Mesendoderm (in vitro differentiated cells): ENCODE measurements at regions not wholly inside any gene's neighbourhood (a gene's known extent, or its start where the extent isn't known, plus 50 kb on each side); places are given as distances from the start of the nearest gene placed in this dataset.

Experiments used
- DNase-seq: peaks from one replicate; pipeline ENCODE4 v3.0.0; 2013
- H2AK5ac ChIP-seq: 2 replicates; pipeline ENCODE4 v1.6.1; 2013; ENCODE audit warnings: low read length, inconsistent platforms
- H2BK120ac ChIP-seq: 2 replicates; pipeline ENCODE4 v1.6.1; 2013; ENCODE audit warnings: low read depth, mild to moderate bottlenecking, low read length, moderate library complexity, mixed read lengths
- H2BK15ac ChIP-seq: replicated peaks from 2 replicates; pipeline ENCODE4 v1.6.1; 2013; ENCODE audit warnings: low read depth, mild to moderate bottlenecking, moderate library complexity
- H2BK5ac ChIP-seq: 2 replicates; pipeline ENCODE4 v1.6.1; 2013; ENCODE audit warnings: low read length, inconsistent platforms
- H3K18ac ChIP-seq: 2 replicates; pipeline ENCODE4 v1.6.1; 2013; ENCODE audit warnings: mild to moderate bottlenecking, low read length, mixed read lengths
- H3K23ac ChIP-seq: one replicate; pipeline ENCODE4 v1.6.1; 2013; ENCODE audit warnings: low read length
- H3K27ac ChIP-seq: 2 replicates; pipeline ENCODE4 v1.5.1; 2013; ENCODE audit warnings: low read depth, mild to moderate bottlenecking, inconsistent platforms, low read length, moderate library complexity
- H3K27me3 ChIP-seq: 2 replicates; pipeline ENCODE4 v1.6.1; 2013; ENCODE audit warnings: low read length, control low read depth, mild to moderate bottlenecking, inconsistent platforms; ENCODE audit not compliant: insufficient read depth, poor library complexity
- H3K36me3 ChIP-seq: 2 replicates; pipeline ENCODE4 v1.6.1; 2013; ENCODE audit warnings: low read length, inconsistent platforms; ENCODE audit not compliant: control insufficient read depth, insufficient read depth
- H3K4ac ChIP-seq: one replicate; pipeline ENCODE4 v1.6.1; 2013; ENCODE audit warnings: low read depth, mild to moderate bottlenecking, low read length, moderate library complexity
- H3K4me1 ChIP-seq: 2 replicates; pipeline ENCODE4 v1.6.1; 2013; ENCODE audit warnings: low read depth, low read length, inconsistent platforms; ENCODE audit not compliant: control insufficient read depth
- H3K4me2 ChIP-seq: 2 replicates; pipeline ENCODE4 v1.6.1; 2013; ENCODE audit warnings: low read length
- H3K4me3 ChIP-seq: 2 replicates; pipeline ENCODE4 v1.5.1; 2013; ENCODE audit warnings: mild to moderate bottlenecking, low read length
- H3K56ac ChIP-seq: one replicate; pipeline ENCODE4 v1.6.1; 2013; ENCODE audit warnings: low read length
- H3K79me1 ChIP-seq: 2 replicates; pipeline ENCODE4 v1.6.1; 2013; ENCODE audit warnings: low read length, inconsistent platforms
- H3K79me2 ChIP-seq: 2 replicates; pipeline ENCODE4 v1.6.1; 2013; ENCODE audit warnings: mild to moderate bottlenecking, low read length; ENCODE audit not compliant: control insufficient read depth, insufficient read depth
- H3K9ac ChIP-seq: 2 replicates; pipeline ENCODE4 v1.6.1; 2013; ENCODE audit warnings: low read length, inconsistent platforms
- H4K5ac ChIP-seq: one replicate; pipeline ENCODE4 v1.6.1; 2013; ENCODE audit warnings: low read length
- H4K8ac ChIP-seq: one replicate; pipeline ENCODE4 v1.6.1; 2013; ENCODE audit warnings: low read depth, mild to moderate bottlenecking, control low read depth, low read length, moderate library complexity
- WGBS: extraction: QIAGEN DNeasy Blood & Tissue Kit; methylation state at CpG from one replicate; pipeline ENCODE4 v1.1.7; 2013; ENCODE audit warnings: low lambda C conversion rate, missing lambda C conversion rate; ENCODE audit not compliant: insufficient coverage; ENCODE audit errors: extremely low coverage; 5-methylcytosine and 5-hydroxymethylcytosine counted together

DNA sequence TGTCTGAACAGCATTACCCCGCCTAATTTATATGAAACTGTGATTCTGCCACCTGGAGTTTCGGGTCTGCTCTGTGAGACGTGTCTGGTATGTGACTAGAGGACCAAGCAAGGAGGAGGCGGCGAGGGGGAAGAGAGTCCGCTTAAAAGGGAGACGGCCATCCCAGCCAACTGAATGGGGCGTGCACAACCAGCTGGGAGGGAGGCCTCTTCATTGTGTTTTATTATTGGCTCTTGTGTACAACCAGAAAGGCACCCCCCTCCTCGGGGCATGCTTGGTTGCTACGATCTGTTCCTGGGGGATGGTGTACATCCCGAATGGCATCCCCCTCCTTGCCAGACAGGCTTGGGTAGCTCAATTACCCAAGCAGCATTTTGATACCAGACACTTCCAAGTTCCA is 384.5 kb upstream of the SALL1 start:
- no peak overlapping the region for H2BK15ac ChIP-seq
- no peaks in the 10 kb centered on the region for H3K79me2 ChIP-seq
- no peak overlapping the region for H3K56ac ChIP-seq
- H3K18ac ChIP-seq, result no peak overlapping the region
- H4K8ac ChIP-seq, result no peak overlapping the region
- H2BK120ac ChIP-seq, result no peak overlapping the region
- H3K9ac ChIP-seq, result no peak overlapping the region
- H4K5ac ChIP-seq, result no peak overlapping the region
- H3K4me2 ChIP-seq, result no peak overlapping the region
- H3K79me1 ChIP-seq, result no peaks in the 10 kb centered on the region
- no peak overlapping the region for H3K4me3 ChIP-seq
- no peak for DNase-seq
- no peak overlapping the region for H3K23ac ChIP-seq
- no peaks in the 10 kb centered on the region for H3K36me3 ChIP-seq
- H3K27ac ChIP-seq, result no peak overlapping the region
- no peak overlapping the region for H2AK5ac ChIP-seq
- peaks cover 5% of the 10 kb centered on the region for H3K4me1 ChIP-seq
- no peak overlapping the region for H3K4ac ChIP-seq
- no peaks in the 10 kb centered on the region for H3K27me3 ChIP-seq
- WGBS, result no CpG with 5 or more reads among the region's 11 CpGs
- H2BK5ac ChIP-seq, result no peak overlapping the region

DNA sequence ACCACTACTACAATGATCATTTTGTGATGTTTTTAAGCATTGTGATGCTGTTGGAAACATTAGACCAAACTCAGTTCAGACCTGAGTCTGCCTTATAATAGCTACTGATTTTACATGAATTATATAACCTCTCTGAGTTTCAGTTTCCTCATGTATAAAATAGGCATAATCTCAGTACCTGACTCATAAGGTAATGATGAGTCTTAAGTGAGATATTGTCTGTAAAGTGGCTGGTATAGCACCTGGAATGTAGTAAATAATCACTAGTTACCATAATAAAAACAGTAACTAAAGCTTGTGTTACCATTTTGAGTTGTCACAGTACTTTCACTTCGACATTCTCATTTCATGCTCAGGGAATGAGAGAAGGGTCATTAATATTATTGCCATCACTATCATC is 381.5 kb upstream of the SALL1 start:
- H3K79me2 ChIP-seq, result no peaks in the 10 kb centered on the region
- H3K79me1 ChIP-seq, result no peaks in the 10 kb centered on the region
- H2BK5ac ChIP-seq, result no peak overlapping the region
- no peak overlapping the region for H3K27ac ChIP-seq
- H2BK15ac ChIP-seq, result no peak overlapping the region
- no peaks in the 10 kb centered on the region for H3K27me3 ChIP-seq
- no peaks in the 10 kb centered on the region for H3K36me3 ChIP-seq
- H4K5ac ChIP-seq, result no peak overlapping the region
- H3K56ac ChIP-seq, result no peak overlapping the region
- H3K4ac ChIP-seq, result no peak overlapping the region
- no CpG with 5 or more reads among the region's 1 CpG for WGBS
- H3K23ac ChIP-seq, result no peak overlapping the region
- no peaks in the 10 kb centered on the region for H3K4me1 ChIP-seq
- no peak overlapping the region for H2BK120ac ChIP-seq
- H3K18ac ChIP-seq, result no peak overlapping the region
- H3K4me3 ChIP-seq, result no peak overlapping the region
- no peak for DNase-seq
- H4K8ac ChIP-seq, result no peak overlapping the region
- no peak overlapping the region for H3K4me2 ChIP-seq
- no peak overlapping the region for H2AK5ac ChIP-seq
- H3K9ac ChIP-seq, result no peak overlapping the region

DNA sequence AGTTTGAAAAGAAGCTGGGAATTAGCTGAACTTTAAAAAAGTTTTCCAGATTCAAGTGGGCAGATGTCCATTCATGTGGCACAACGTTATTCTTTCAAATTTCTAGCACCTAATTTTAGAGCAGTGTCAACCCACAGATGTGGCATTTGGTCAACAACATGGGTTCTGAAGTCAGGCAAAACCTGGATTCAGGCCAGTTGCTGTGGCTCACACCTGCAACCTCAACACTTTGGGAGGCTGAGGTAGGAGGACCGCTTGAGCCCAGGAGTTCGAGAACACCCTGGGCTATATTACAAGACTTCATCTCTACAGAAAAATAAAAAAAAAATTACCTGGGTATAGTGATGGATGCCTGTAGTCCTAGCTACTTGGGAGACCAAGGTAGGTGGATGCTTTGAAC is 380.2 kb upstream of the SALL1 start:
- Histone ChIP-seq H2BK5ac (no peak overlapping the region), H3K79me2 (no peaks in the 10 kb centered on the region), H3K79me1 (no peaks in the 10 kb centered on the region), H2AK5ac (no peak overlapping the region), H2BK15ac (no peak overlapping the region), H3K4me1 (peaks cover 5% of the 10 kb centered on the region), H3K4ac (no peak overlapping the region), H3K56ac (no peak overlapping the region), H3K18ac (peak overlapping the region; percentile 51), H4K5ac (no peak overlapping the region), H3K36me3 (no peaks in the 10 kb centered on the region), H3K23ac (no peak overlapping the region), H3K4me2 (no peak overlapping the region), H3K27me3 (no peaks in the 10 kb centered on the region), H2BK120ac (no peak overlapping the region), H3K9ac (no peak overlapping the region), H3K4me3 (no peak overlapping the region), H4K8ac (no peak overlapping the region), H3K27ac (no peak overlapping the region)
- no CpG with 5 or more reads among the region's 3 CpGs for WGBS
- no peak for DNase-seq

DNA sequence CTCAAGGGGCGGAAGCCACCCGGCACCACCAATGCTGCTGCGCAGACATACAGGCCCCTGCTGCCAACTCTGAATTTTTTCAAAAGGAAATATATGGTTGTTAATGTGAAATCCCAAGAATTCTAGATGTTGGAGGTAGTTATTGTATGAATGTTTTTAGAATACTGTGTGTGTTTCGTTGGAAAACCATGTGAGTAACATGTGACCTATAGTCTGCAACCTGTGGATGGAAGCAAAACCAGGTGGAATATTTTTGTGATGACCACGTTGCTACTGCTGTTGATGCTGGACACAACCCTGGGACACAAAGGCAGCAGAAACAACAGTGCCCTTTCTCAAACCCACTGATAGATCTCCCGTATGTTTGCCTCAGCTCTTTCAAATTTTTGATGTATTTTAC is 376.3 kb upstream of the SALL1 start:
- H3K4me2 ChIP-seq, result no peak overlapping the region
- H3K56ac ChIP-seq, result no peak overlapping the region
- H3K79me2 ChIP-seq, result no peaks in the 10 kb centered on the region
- no peak overlapping the region for H3K27ac ChIP-seq
- H3K4me3 ChIP-seq, result no peak overlapping the region
- H3K4ac ChIP-seq, result peak overlapping the region; percentile 66
- H2BK120ac ChIP-seq, result peak overlapping the region; percentile 3
- H2AK5ac ChIP-seq, result no peak overlapping the region
- H3K27me3 ChIP-seq, result no peaks in the 10 kb centered on the region
- peaks cover 8% of the 10 kb centered on the region for H3K4me1 ChIP-seq
- H2BK5ac ChIP-seq, result no peak overlapping the region
- no peak for DNase-seq
- H4K8ac ChIP-seq, result no peak overlapping the region
- peak overlapping the region; percentile 82 for H3K18ac ChIP-seq
- no peaks in the 10 kb centered on the region for H3K79me1 ChIP-seq
- H3K9ac ChIP-seq, result no peak overlapping the region
- no peak overlapping the region for H2BK15ac ChIP-seq
- 100% methylated on average over 1 of the region's 6 CpGs for WGBS
- no peak overlapping the region for H3K23ac ChIP-seq
- H4K5ac ChIP-seq, result no peak overlapping the region
- no peaks in the 10 kb centered on the region for H3K36me3 ChIP-seq

DNA sequence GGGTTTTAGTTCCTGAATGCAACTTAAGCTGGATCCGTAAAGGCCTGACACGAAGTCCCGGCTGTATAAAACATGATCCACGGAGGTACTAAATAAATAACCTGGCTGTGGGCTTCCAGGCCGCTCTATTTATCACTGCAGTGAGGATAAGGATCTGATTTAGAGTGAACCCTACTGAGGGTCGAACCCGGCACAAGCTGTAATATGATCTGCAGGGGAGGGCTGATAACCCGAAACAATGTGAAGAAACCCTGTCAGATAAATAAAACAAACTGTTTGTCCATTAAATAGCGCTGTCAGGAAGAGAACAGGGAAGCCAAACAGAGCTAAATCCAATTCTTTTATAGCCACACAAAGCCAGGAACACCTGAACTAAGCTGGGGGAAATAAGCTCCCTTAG is 375.6 kb upstream of the SALL1 start:
- Histone ChIP-seq H2BK15ac (peak overlapping the region; percentile 79), H3K36me3 (no peaks in the 10 kb centered on the region), H2AK5ac (no peak overlapping the region), H2BK120ac (peak overlapping the region; percentile 3), H2BK5ac (no peak overlapping the region), H3K9ac (no peak overlapping the region), H4K8ac (no peak overlapping the region), H3K4me2 (no peak overlapping the region), H3K4me1 (peaks cover 8% of the 10 kb centered on the region), H3K56ac (peak overlapping the region; percentile 43), H3K23ac (no peak overlapping the region), H3K27me3 (no peaks in the 10 kb centered on the region), H3K79me1 (no peaks in the 10 kb centered on the region), H4K5ac (no peak overlapping the region), H3K4me3 (no peak overlapping the region), H3K27ac (no peak overlapping the region), H3K4ac (no peak overlapping the region), H3K18ac (peak overlapping the region; percentile 82), H3K79me2 (no peaks in the 10 kb centered on the region)
- WGBS, result no CpG with 5 or more reads among the region's 9 CpGs
- DNase-seq, result peak; percentile 67

DNA sequence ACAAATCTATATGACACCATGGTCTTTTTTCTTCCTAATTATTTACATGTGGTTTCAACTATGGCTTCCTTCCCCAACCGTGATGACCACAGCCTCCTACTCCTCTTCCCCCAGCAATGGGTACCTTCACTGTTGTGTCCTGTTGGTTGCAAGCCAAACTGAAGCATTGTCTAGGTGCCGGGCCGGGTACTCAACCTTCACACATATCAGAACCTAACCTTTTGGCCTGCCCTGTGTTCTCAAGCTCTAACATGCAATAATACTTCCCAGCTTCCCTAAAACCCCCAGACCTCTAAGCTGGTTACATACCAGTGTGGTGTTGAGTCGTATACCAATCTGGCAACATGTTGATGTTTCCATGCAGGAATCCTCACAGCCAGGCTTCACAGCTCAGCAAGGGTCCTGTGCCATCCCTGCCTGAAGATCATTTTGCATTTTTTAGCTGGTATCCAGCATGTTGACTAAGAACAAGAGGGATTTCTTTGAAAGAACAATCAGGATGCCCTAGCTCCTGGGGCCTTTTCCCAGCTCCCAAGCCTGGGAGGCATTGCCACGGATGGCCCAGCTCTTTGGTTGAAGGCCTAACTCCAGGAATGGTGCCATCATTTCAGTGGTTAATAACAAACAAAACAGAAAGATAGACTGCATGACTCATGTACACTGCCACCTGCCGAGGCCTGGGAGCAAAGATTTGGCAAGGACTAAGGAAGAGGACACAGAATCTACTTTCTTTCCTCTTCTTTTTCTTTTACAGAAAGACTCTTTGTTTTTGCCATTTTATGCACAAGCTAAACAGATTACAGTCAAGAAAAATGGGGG is 373.7 kb upstream of the SALL1 start:
- H3K4me1 ChIP-seq, result peaks cover 8% of the 10 kb centered on the region
- H2BK15ac ChIP-seq, result no peak overlapping the region
- H3K9ac ChIP-seq, result no peak overlapping the region
- H2BK5ac ChIP-seq, result no peak overlapping the region
- no peak overlapping the region for H3K4me3 ChIP-seq
- no peak overlapping the region for H3K4me2 ChIP-seq
- peak; percentile 54 for DNase-seq
- H4K8ac ChIP-seq, result no peak overlapping the region
- H3K4ac ChIP-seq, result no peak overlapping the region
- no peak overlapping the region for H4K5ac ChIP-seq
- H3K36me3 ChIP-seq, result no peaks in the 10 kb centered on the region
- H3K79me2 ChIP-seq, result no peaks in the 10 kb centered on the region
- H2AK5ac ChIP-seq, result no peak overlapping the region
- no peak overlapping the region for H3K56ac ChIP-seq
- no peak overlapping the region for H3K27ac ChIP-seq
- H3K23ac ChIP-seq, result no peak overlapping the region
- no peak overlapping the region for H3K18ac ChIP-seq
- no peak overlapping the region for H2BK120ac ChIP-seq
- no peaks in the 10 kb centered on the region for H3K27me3 ChIP-seq
- WGBS, result no CpG with 5 or more reads among the region's 6 CpGs
- H3K79me1 ChIP-seq, result no peaks in the 10 kb centered on the region
